GM21786 (cell line): ENCODE measurements at regions not wholly inside any gene's neighbourhood (a gene's known extent, or its start where the extent isn't known, plus 50 kb on each side); places are given as distances from the start of the nearest gene placed in this dataset.
A peak's percentile ranks its signal among the peaks of the same experiment; 100 is the strongest.

Experiments used
- ATAC-seq: cut with Tn5 transposase; IDR thresholded peaks from one replicate; pipeline ENCODE4 v1.9.1; 2021; ENCODE audit not compliant: unreplicated experiment

GRCh38 chr5:41670854-41671479 lies 160.6 kb upstream of the PLCXD3 start:
- ATAC-seq = no peak

- ATAC-seq = no peak
Observed at GRCh38 chr5:41670216-41670615, 159.8 kb upstream of the PLCXD3 start.

- ATAC-seq = no peak
Observed at GRCh38 chr5:41661254-41661653, 150.9 kb upstream of the PLCXD3 start.

- no peak for ATAC-seq
Observed at GRCh38 chr5:41656597-41656996, 146.2 kb upstream of the PLCXD3 start.

GRCh38 chr5:41650131-41650530 lies 139.7 kb upstream of the PLCXD3 start:
- no peak for ATAC-seq

- no peak for ATAC-seq
Observed at GRCh38 chr5:41649659-41650058, 139.3 kb upstream of the PLCXD3 start.

- no peak for ATAC-seq
Observed at GRCh38 chr5:41648996-41649395, 138.6 kb upstream of the PLCXD3 start.

- ATAC-seq = no peak
Observed at GRCh38 chr5:41641621-41642020, 131.2 kb upstream of the PLCXD3 start.

GRCh38 chr5:41638685-41639084 lies 128.3 kb upstream of the PLCXD3 start:
- no peak for ATAC-seq

GRCh38 chr5:41637869-41638268 lies 127.5 kb upstream of the PLCXD3 start:
- ATAC-seq = no peak

GRCh38 chr5:41637424-41637823 lies 127.0 kb upstream of the PLCXD3 start:
- ATAC-seq = no peak

- peak; percentile 75 for ATAC-seq
Observed at GRCh38 chr5:41636605-41637004, 126.2 kb upstream of the PLCXD3 start.

- ATAC-seq = no peak
Observed at GRCh38 chr5:41629897-41630296, 119.5 kb upstream of the PLCXD3 start.

- ATAC-seq = no peak
Observed at GRCh38 chr5:41625571-41625970, 115.2 kb upstream of the PLCXD3 start.

- no peak for ATAC-seq
Observed at GRCh38 chr5:41621420-41621819, 111.0 kb upstream of the PLCXD3 start.

GRCh38 chr5:41617843-41618515 lies 107.6 kb upstream of the PLCXD3 start:
- no peak for ATAC-seq

GRCh38 chr5:41610386-41610785 lies 100.0 kb upstream of the PLCXD3 start:
- ATAC-seq = no peak

- no peak for ATAC-seq
Observed at GRCh38 chr5:41600731-41601130, 90.3 kb upstream of the PLCXD3 start.

GRCh38 chr5:41598011-41598410 lies 87.6 kb upstream of the PLCXD3 start:
- ATAC-seq = no peak

GRCh38 chr5:41587668-41588067 lies 77.3 kb upstream of the PLCXD3 start:
- no peak for ATAC-seq

GRCh38 chr5:41575110-41575779 lies 64.8 kb upstream of the PLCXD3 start:
- no peak for ATAC-seq

- ATAC-seq = no peak
Observed at GRCh38 chr5:41574391-41574790, 64.0 kb upstream of the PLCXD3 start.
